Stimulated activated CD4-positive, alpha-beta T cell treated with anti-CD3 and anti-CD28 coated beads, TNF-alpha, amount 100 ng/mL, for 1 hour (primary cell): ENCODE measurements at regions not wholly inside any gene's neighbourhood (a gene's known extent, or its start where the extent isn't known, plus 50 kb on each side); places are given as distances from the start of the nearest gene placed in this dataset.

Experiments used
- DNase-seq, 3 donors: peaks; one replicate each; pipeline ENCODE4 v3.0.0-alpha.2; 2020; ENCODE audit warnings: low read depth in 3 of 3, low spot score in 1 of 3

DNA sequence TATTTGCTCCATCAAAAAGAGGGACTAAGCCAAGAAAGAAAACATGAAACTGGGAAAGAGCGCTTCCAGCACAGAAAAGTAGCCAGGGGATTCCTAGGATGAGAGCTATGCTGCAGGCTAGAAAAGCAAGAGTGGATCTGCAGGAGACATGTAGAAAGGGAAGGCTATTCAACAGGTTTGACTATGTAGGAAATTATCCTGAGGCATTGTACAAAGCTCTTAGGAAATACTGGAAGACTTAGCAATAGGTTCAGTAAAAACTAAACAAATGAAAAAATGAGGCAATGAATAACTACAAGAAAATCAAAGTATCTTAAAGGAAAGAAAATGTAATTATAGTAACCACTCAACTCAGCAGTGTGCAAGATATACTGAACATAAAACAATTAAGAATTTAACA lies 178.7 kb upstream of the FOXN2 start:
- no peak for DNase-seq

DNA sequence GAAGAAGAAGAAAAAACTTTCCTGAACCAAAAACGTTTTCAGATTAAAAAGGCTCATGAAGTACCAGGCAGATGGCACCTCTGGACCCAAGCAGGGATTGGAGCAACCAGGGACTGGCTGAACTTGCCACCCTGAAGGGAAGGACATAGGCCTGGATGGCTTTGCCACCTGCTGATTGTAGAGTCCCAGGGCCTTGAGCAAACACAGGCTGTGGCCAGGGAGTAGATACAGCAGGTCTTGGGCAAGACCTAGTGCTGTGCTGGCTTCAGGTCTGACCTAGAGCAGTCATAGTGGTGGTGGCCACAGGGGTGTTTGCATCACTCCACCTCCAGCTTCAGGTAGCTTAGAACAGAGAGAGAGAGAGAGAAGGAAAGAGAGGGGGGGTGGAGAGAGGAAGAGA lies 176.7 kb upstream of the FOXN2 start:
- no peak for DNase-seq

DNA sequence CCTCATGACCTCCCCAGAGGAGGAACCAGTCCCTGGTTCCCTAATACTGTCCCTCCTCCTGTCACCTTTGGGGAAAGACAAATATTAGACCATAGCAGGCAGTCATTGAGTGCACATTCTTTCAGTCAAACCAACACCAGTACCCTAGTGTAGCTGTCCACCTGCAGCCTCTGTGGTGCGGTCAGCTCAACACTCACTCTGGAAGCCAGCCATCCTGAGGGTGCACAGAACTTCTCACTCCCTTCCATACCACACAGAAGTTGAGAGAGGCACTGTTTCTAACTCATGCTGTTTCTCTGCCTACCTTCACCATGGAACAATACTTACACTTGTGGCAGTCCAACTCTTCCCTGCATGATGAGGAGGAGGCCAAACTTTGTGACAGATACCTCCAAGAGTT lies 175.6 kb upstream of the FOXN2 start:
- no peak for DNase-seq

DNA sequence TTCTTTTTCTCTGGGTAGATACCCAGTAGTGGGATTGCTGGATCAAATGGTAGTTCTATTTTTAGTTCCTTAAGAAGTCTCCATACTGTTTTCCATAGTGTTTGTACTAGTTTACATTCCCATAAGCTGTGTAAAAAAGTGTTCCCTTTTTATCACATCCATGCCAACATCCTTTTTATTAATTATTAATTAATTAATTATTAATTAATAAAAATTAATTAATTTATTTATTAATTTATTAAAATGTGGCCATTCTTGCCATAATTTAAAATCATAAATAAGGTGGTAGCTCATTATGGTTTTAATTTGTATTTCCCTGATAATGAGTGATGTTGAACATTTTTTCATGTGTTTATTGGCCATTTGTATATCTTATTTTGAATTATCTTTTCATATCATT lies 173.9 kb upstream of the FOXN2 start:
- no peak for DNase-seq

- DNase-seq, result no peak
Measured at GRCh38 chr2:48144777-48145176, 169.7 kb upstream of the FOXN2 start.

DNA sequence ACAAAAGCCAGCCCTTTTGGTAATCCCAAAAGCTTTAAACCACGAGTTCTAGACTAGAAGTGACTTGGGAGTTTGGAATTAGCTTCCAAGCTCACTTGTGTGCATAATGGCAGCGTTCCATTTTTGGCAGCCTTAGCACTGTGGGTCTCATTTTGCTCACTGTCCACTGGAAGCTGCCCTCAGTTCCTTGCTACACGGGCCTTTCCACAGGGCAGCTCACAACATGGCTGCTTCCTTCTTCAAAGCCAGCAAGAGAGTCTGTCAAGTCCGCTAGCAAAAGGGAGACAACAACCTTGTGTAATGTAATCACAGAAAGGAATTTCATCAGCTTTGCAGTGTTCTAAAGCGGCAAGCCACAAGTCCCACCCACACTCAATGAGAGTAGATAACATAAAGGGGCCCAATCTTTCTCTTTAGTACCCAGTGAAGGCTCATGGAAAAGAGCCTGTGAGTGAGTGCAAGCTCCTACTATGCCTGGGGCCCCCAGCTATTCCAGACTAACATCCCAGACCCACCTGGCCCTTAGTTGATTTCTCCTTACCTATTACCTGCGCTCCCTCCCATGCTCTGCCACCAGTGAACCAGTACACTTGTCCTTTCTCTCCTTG lies 168.5 kb upstream of the FOXN2 start:
- no peak for DNase-seq

DNA sequence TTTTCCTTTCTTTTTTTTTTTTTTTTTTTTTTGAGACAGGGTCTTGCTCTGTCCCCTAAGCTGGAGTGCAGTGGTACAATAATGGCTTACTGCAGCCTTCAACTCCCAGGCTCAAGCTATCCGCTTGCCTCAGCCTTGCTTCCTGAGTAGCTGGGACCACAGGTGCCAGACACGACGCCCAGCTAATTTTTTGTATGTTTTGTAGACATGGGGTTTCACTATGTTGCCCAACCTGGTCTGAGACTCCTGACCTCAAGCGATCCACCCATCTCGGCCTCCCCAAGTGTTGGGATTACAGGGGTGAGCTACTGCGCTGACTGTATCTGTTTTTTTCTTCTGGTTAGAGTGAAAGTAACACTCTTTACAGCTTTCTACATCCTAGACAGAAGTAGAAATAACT lies 167.9 kb upstream of the FOXN2 start:
- no peak for DNase-seq

DNA sequence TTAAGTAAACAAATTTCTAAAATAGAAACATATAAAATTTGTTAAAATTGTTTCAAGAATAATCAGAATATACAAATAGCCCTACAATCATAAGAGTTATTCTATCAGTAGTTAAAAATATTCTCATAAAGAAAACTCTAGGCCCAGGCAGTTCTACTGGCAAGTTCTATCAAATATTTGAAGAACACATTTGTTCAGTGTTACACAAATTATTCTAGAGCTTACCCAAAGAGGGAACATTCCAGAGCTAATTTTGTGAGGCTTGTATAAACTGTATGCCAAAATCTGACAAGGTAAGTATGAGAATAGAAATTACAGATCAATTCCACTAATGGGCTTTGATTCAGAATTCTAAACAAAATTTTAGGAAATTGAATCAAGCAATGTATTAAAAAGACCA lies 166.8 kb upstream of the FOXN2 start:
- DNase-seq, result no peak

GRCh38 chr2:48148841-48149430 lies 165.5 kb upstream of the FOXN2 start:
- DNase-seq, result no peak

- DNase-seq, result no peak
Measured at GRCh38 chr2:48157150-48157549, 157.3 kb upstream of the FOXN2 start.

- no peak for DNase-seq
Measured at GRCh38 chr2:48161628-48162027, 152.9 kb upstream of the FOXN2 start.

DNA sequence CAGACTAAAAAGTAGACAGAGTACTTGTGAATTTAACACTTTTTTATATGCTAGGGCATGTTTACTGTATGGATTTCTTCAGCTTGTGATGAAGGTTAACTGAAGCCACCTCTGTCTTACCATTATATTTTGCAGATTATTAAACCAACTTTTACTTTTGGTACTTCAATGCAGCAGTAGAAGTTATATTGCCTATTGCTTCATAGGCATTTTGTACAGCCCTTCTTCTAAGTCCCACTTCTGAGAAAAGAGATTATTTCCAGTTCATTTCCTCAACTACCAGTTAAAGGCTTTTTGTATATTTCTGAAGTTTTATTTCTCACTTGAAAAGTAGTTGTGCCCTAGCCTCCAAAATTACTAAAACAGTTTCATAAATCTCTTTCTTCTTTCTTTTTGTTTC lies 151.7 kb upstream of the FOXN2 start:
- no peak for DNase-seq

GRCh38 chr2:48165070-48165753 lies 149.3 kb upstream of the FOXN2 start:
- DNase-seq, result no peak

- DNase-seq, result no peak
Measured at GRCh38 chr2:48169141-48169592, 145.3 kb upstream of the FOXN2 start.

DNA sequence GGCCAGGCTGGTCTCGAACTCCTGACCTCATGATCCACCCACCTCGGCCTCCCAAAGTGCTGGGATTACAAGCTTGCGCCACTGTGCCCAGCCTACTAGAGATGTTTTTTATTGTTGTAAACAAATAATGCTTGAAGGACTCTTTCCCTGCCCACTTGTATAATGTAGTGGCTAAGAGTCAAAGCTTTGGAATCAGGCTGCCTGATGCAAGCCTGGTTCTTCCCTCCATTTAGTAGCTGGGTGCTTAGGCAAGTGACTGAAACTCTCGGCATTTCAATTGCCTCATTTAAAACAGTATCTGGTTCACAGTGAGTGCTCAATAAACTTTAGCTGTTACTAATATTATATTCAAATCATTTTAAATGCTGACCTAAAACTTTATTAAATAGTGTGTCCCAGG lies 144.2 kb upstream of the FOXN2 start:
- DNase-seq, result no peak

- no peak for DNase-seq
Measured at GRCh38 chr2:48173141-48173540, 141.3 kb upstream of the FOXN2 start.

GRCh38 chr2:48174503-48174902 lies 140.0 kb upstream of the FOXN2 start:
- no peak for DNase-seq

DNA sequence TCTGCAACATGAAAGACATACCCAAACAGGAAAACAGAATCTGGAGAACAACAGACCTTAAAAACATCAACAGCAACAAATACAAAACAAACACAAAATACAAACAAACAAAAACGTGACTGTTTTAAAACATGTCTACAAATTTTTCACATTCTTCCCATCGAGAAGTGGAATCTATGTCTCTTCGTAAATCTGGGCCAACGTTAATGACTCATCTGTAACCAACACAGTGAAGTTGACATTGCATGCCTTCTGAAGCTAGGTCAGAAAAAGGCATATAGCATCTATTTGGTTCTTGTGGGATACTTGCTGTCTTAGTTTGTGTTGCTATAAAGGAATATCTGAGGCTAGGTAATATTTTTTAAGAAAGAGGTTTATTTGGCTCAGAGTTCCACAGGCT lies 139.2 kb upstream of the FOXN2 start:
- no peak for DNase-seq

DNA sequence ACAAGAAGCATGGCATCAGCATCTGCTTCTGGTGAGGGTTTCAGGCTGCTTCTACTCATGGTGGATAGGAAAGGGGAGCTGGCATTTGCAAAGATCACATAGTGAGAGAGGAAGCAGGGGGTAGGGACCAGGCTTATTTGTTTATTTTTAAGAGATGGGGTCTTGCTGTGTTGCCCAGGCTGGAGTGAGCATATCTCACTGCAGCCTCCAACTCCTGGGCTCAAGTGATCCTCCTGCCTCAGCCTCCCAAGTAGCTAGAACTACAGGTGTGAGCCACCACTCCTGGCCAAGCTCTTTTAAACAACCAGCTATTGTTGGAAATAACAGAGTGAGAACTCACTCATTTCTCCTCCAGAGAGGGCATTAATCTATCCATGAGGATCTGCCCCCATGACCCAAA lies 138.8 kb upstream of the FOXN2 start:
- no peak for DNase-seq

- DNase-seq, result no peak
Measured at GRCh38 chr2:48176876-48177275, 137.6 kb upstream of the FOXN2 start.

- no peak for DNase-seq
Measured at GRCh38 chr2:48178611-48179010, 135.9 kb upstream of the FOXN2 start.

- no peak for DNase-seq
Measured at GRCh38 chr2:48180557-48180956, 133.9 kb upstream of the FOXN2 start.

DNA sequence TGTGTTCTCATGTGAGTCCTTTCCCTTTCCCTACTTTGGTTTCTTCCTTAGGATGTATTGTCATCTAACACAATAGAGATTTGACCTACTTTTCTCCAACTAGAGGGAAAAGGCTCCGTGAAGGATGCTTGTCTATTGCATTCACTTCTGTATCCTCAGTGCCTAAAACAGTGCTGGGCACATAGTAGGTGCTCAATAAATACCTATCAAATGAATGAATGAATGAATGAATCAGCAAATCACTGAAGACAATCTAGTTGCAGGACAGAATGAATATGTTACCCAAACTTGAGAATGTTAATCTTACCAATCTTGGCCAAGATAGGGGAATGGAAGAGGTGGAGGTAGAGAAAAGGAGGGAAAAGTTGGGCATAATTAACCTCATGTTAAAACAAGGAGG lies 131.2 kb upstream of the FOXN2 start:
- DNase-seq, result no peak
